NT2/D1 (cell line): ENCODE measurements at regions not wholly inside any gene's neighbourhood (a gene's known extent, or its start where the extent isn't known, plus 50 kb on each side); places are given as distances from the start of the nearest gene placed in this dataset.

Experiments used
- SUZ12 ChIP-seq: IDR thresholded peaks from 2 replicates; pipeline ENCODE4 v1.6.1; 2011; ENCODE audit not compliant: insufficient read length, insufficient read depth; ENCODE audit errors: extremely low read depth
- YY1 ChIP-seq: IDR thresholded peaks from 2 replicates; pipeline ENCODE4 v1.6.1; 2011; ENCODE audit not compliant: insufficient read length, insufficient read depth
- ZNF274 ChIP-seq: IDR thresholded peaks from 2 replicates; pipeline ENCODE4 v1.6.1; 2011; ENCODE audit warnings: mild to moderate bottlenecking, low read depth, low read length

GRCh38 chr6:134623401-134623800 lies 305.5 kb upstream of the SGK1 start:
- TF ChIP-seq ZNF274 (no peak), SUZ12 (no peak), YY1 (no peak)
